NK-92 treated with Interleukin-12 subunit alpha and Interleukin-12 subunit beta, amount 100 ng/mL, for 24 hours (cell line): ENCODE measurements at regions not wholly inside any gene's neighbourhood (a gene's known extent, or its start where the extent isn't known, plus 50 kb on each side); places are given as distances from the start of the nearest gene placed in this dataset.

ENCODE experiments used
- DNase-seq: peaks from one replicate; lab custom pipeline; 2025; lab: John Stamatoyannopoulos, UW

- DNase-seq: no peak
Observed at GRCh38 chr13:24050292-24050711, 110.2 kb upstream of the SPATA13 start.

GRCh38 chr13:24050796-24051715 is 109.5 kb upstream of the SPATA13 start:
- DNase-seq: no peak

GRCh38 chr13:24052547-24053518 is 107.7 kb upstream of the SPATA13 start:
- no peak for DNase-seq

GRCh38 chr13:24053519-24054251 is 106.8 kb upstream of the SPATA13 start:
- DNase-seq: peak; percentile 57

GRCh38 chr13:24056616-24057137 is 103.8 kb upstream of the SPATA13 start:
- DNase-seq: no peak

GRCh38 chr13:24060993-24061392 is 99.5 kb upstream of the SPATA13 start:
- DNase-seq: no peak

GRCh38 chr13:24063281-24063877 is 97.1 kb upstream of the SPATA13 start:
- no peak for DNase-seq

GRCh38 chr13:24064371-24064770 is 96.1 kb upstream of the SPATA13 start:
- no peak for DNase-seq

GRCh38 chr13:24065176-24065575 is 95.3 kb upstream of the SPATA13 start:
- no peak for DNase-seq

- no peak for DNase-seq
Observed at GRCh38 chr13:24066405-24067295, 93.9 kb upstream of the SPATA13 start.

GRCh38 chr13:24068472-24068871 is 92.0 kb upstream of the SPATA13 start:
- DNase-seq: no peak

GRCh38 chr13:24071016-24071415 is 89.5 kb upstream of the SPATA13 start:
- DNase-seq: no peak

GRCh38 chr13:24071423-24072075 is 89.0 kb upstream of the SPATA13 start:
- no peak for DNase-seq

GRCh38 chr13:24073657-24074056 is 86.9 kb upstream of the SPATA13 start:
- no peak for DNase-seq

- no peak for DNase-seq
Observed at GRCh38 chr13:24074678-24075077, 85.8 kb upstream of the SPATA13 start.

GRCh38 chr13:24075137-24075975 is 85.2 kb upstream of the SPATA13 start:
- no peak for DNase-seq

GRCh38 chr13:24076109-24076508 is 84.4 kb upstream of the SPATA13 start:
- no peak for DNase-seq

- no peak for DNase-seq
Observed at GRCh38 chr13:24076636-24077035, 83.9 kb upstream of the SPATA13 start.

- no peak for DNase-seq
Observed at GRCh38 chr13:24080134-24080533, 80.4 kb upstream of the SPATA13 start.
